MM.1S (cell line): ENCODE measurements at regions not wholly inside any gene's neighbourhood (a gene's known extent, or its start where the extent isn't known, plus 50 kb on each side); places are given as distances from the start of the nearest gene placed in this dataset.

ENCODE experiments used
- EZH2 ChIP-seq: fragments of 300-600 bp; sonication (generic); optimal IDR thresholded peaks from 2 replicates; pipeline ENCODE3; 2017; ENCODE audit warnings: low read depth, mild to moderate bottlenecking, antibody characterized with exemption, low read length, mixed read lengths
- EZH2phosphoT487 ChIP-seq: fragments of 300-600 bp; sonication (generic); IDR thresholded peaks from 2 replicates; pipeline ENCODE4 v1.6.1; 2018; ENCODE audit warnings: antibody characterized with exemption, low read length
- TF ChIP-seq, protein P1 (sequence below): fragments of 300-600 bp; sonication (generic); IDR thresholded peaks from 2 replicates; pipeline ENCODE4 v1.5.1; 2016; ENCODE audit warnings: antibody characterized with exemption, low read length, mixed read lengths

DNA sequence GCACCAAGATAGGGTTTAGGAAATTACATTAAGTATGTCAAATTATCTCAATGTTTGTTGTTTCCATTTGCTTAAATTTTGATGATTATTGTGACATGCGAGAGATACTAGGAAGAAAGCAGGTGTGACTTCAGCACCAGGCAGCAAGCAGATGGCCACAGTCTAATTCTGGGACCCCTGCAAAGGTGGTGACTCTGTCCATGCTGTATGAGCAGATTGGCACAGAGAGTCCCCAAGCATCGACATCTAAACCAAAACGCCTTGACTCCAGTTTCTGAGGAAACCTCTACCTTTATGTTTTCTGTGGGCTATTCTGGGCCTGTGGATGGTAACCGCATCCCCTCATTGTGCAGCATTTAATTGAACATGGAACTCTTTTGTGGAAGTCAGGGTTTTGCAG is 670.1 kb upstream of the TMEM132C start:
- TF ChIP-seq, protein P1, sequence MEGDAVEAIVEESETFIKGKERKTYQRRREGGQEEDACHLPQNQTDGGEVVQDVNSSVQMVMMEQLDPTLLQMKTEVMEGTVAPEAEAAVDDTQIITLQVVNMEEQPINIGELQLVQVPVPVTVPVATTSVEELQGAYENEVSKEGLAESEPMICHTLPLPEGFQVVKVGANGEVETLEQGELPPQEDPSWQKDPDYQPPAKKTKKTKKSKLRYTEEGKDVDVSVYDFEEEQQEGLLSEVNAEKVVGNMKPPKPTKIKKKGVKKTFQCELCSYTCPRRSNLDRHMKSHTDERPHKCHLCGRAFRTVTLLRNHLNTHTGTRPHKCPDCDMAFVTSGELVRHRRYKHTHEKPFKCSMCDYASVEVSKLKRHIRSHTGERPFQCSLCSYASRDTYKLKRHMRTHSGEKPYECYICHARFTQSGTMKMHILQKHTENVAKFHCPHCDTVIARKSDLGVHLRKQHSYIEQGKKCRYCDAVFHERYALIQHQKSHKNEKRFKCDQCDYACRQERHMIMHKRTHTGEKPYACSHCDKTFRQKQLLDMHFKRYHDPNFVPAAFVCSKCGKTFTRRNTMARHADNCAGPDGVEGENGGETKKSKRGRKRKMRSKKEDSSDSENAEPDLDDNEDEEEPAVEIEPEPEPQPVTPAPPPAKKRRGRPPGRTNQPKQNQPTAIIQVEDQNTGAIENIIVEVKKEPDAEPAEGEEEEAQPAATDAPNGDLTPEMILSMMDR, result no peak
- TF ChIP-seq EZH2 (no peak), EZH2phosphoT487 (no peak)
